ENCODE measurements at regions not wholly inside any gene's neighbourhood (a gene's known extent, or its start where the extent isn't known, plus 50 kb on each side); places are given as distances from the start of the nearest gene placed in this dataset.

GRCh38 chr1:70641868-70642267 is 230.8 kb downstream of the CTH start:
- TF ChIP-seq CTCF (IDR thresholded peaks at IDR 0.05) (no peak), POLR2A (IDR thresholded peaks at IDR 0.05) (no peak)

Measured in adrenal gland (tissue), 5 donors.